HCT116 (cell line): ENCODE measurements at regions not wholly inside any gene's neighbourhood (a gene's known extent, or its start where the extent isn't known, plus 50 kb on each side); places are given as distances from the start of the nearest gene placed in this dataset.
A peak's percentile ranks its signal among the peaks of the same experiment; 100 is the strongest.
"Not testable (repeated sequence)": the region's sequence is repeated elsewhere in the genome, so short reads cannot be mapped to it uniquely, and the experiment has no call there.

Experiments
- ATAC-seq: fragments of 200-7000 bp; cut with Tn5 transposase; 2 replicates; pipeline ENCODE4 v1.9.1; 2020; ENCODE audit warnings: mild to moderate bottlenecking, moderate library complexity
- BruUV-seq: library from RNA; stranded (reverse); fragments of 400-500 nt; replicated peaks from 2 replicates; lab custom pipeline; 2021; lab: Mats Ljungman, UMichigan
- CTCF ChIA-PET: fragments of 300-600 bp; sonication (Branson Sonifier 250); formaldehyde crosslinking; loops from one replicate; lab custom pipeline; 2021; ENCODE audit warnings: antibody characterized with exemption; lab: Charles Lee
- POLR2A ChIA-PET: fragments of 300-600, 350-600 bp; sonication (Branson Sonifier 250); formaldehyde crosslinking; loops from one replicate; lab custom pipeline; 2021; ENCODE audit warnings: antibody characterized with exemption; lab: Charles Lee
- RAD21 ChIA-PET, 2 experiments: fragments of 300-600 bp; sonication (Branson Sonifier 250); formaldehyde crosslinking; loops; one replicate each; lab custom pipeline; 2023; ENCODE audit warnings: low total read pairs in 2 of 2; ENCODE audit not compliant: uncharacterized antibody in 2 of 2, unreplicated experiment in 2 of 2, low non-redundant PET in 1 of 2; lab: Charles Lee
- DNase-seq: peaks from one replicate; pipeline ENCODE4 v3.0.0-alpha.2; 2010; ENCODE audit warnings: low read depth, low spot score
- H2AFZ ChIP-seq: fragments of 200-600 bp; shearing (Covaris generic), sonication (generic); 2 replicates; pipeline ENCODE4 v1.6.1; 2017; ENCODE audit warnings: low read depth, mixed run types, mixed read lengths, antibody characterized with exemption, low read length; ENCODE audit not compliant: poor library complexity, severe bottlenecking
- H3K27ac ChIP-seq: 2 replicates; pipeline ENCODE4 v1.5.1; 2012; ENCODE audit warnings: low read depth, low read length
- H3K27me3 ChIP-seq: fragments of 200-600 bp; sonication (generic); 2 replicates; pipeline ENCODE4 v1.6.1; 2016; ENCODE audit warnings: mixed run types, low read length, mixed read lengths; ENCODE audit not compliant: insufficient read depth
- H3K36me3 ChIP-seq, 2 experiments: fragments of 200-500 bp in 1 of 2; fragments of 200-600 bp in 1 of 2; sonication (Bioruptor generic) in 1 of 2; sonication (generic) in 1 of 2; 2 replicates each; pipeline versions ENCODE4 v1.5.1 to v1.6.1; 2014 to 2016; ENCODE audit warnings: low read length in 2 of 2, inconsistent platforms in 1 of 2, mixed read lengths in 1 of 2, mixed run types in 1 of 2; ENCODE audit not compliant: insufficient read depth in 2 of 2, control insufficient read depth in 1 of 2
- H3K4me1 ChIP-seq, 2 experiments: fragments of 200-600 bp in 1 of 2; sonication (generic) in 1 of 2; 2 replicates each; pipeline versions ENCODE4 v1.5.1 to v1.6.1; 2012 to 2017; ENCODE audit warnings: low read length in 2 of 2, inconsistent platforms in 1 of 2, mild to moderate bottlenecking in 1 of 2, mixed read lengths in 1 of 2, mixed run types in 1 of 2, moderate library complexity in 1 of 2; ENCODE audit not compliant: insufficient read depth in 2 of 2, control insufficient read depth in 1 of 2
- H3K4me2 ChIP-seq: fragments of 200-600 bp; sonication (generic); 2 replicates; pipeline ENCODE4 v1.6.1; 2017; ENCODE audit warnings: mixed run types, low read length, mixed read lengths
- H3K4me3 ChIP-seq, 2 experiments: fragments of 200-600 bp in 1 of 2; sonication (generic) in 1 of 2; replicated peaks in 1 of 2; 2 replicates each; pipeline ENCODE4 v1.5.1; 2011 to 2016; ENCODE audit warnings: low read length in 2 of 2, control low read depth in 1 of 2, low read depth in 1 of 2, mild to moderate bottlenecking in 1 of 2, mixed read lengths in 1 of 2, mixed run types in 1 of 2
- H3K79me2 ChIP-seq: fragments of 200-600 bp; sonication (generic); 2 replicates; pipeline ENCODE4 v1.6.1; 2017; ENCODE audit warnings: mild to moderate bottlenecking, mixed run types, low read length, moderate library complexity, mixed read lengths; ENCODE audit not compliant: insufficient read depth
- H3K9ac ChIP-seq: fragments of 200-600 bp; sonication (generic); 2 replicates; pipeline ENCODE4 v1.6.1; 2016; ENCODE audit warnings: low read length, mixed read lengths
- H3K9me2 ChIP-seq: fragments of 200-600 bp; sonication (generic), shearing (Covaris generic); 2 replicates; pipeline ENCODE4 v1.6.1; 2017; ENCODE audit warnings: mixed run types, mild to moderate bottlenecking, moderate library complexity; ENCODE audit not compliant: insufficient read depth
- H3K9me3 ChIP-seq, 2 experiments: fragments of 200-500 bp in 1 of 2; fragments of 200-600 bp in 1 of 2; sonication (Bioruptor generic) in 1 of 2; sonication (generic) in 1 of 2; 2 replicates each; pipeline ENCODE4 v1.6.1; 2014 to 2017; ENCODE audit warnings: low read length in 2 of 2, mixed read lengths in 2 of 2, inconsistent platforms in 1 of 2, low read depth in 1 of 2, mild to moderate bottlenecking in 1 of 2, mixed run types in 1 of 2, moderate library complexity in 1 of 2; ENCODE audit not compliant: control insufficient read depth in 1 of 2, insufficient read depth in 1 of 2
- H4K20me1 ChIP-seq: fragments of 200-600 bp; sonication (generic), shearing (Covaris generic); 2 replicates; pipeline ENCODE4 v1.6.1; 2017; ENCODE audit warnings: mixed run types, mild to moderate bottlenecking, moderate library complexity; ENCODE audit not compliant: insufficient read depth
- CBX3 ChIP-seq: IDR thresholded peaks from 2 replicates; pipeline ENCODE4 v1.6.1; 2012; ENCODE audit warnings: low read depth
- CEBPB ChIP-seq: IDR thresholded peaks from 2 replicates; pipeline ENCODE4 v1.6.1; 2012; ENCODE audit warnings: low read depth
- CTCF ChIP-seq, 3 experiments: fragments of 200-600 bp in 1 of 3; sonication (generic) in 1 of 3; IDR thresholded peaks in 2 of 3; conservative IDR thresholded peaks in 1 of 3; 2 replicates each; pipeline ENCODE4 v1.5.1; 2012 to 2017; ENCODE audit warnings: low read depth in 2 of 3, low read length in 2 of 3, antibody characterized with exemption in 1 of 3, borderline replicate concordance in 1 of 3, control low read depth in 1 of 3, mild to moderate bottlenecking in 1 of 3, mixed read lengths in 1 of 3, mixed run types in 1 of 3, moderate library complexity in 1 of 3; ENCODE audit not compliant: insufficient read depth in 1 of 3
- EGR1 ChIP-seq: IDR thresholded peaks from 2 replicates; pipeline ENCODE4 v1.6.1; 2012; ENCODE audit warnings: low read depth
- ELF1 ChIP-seq: IDR thresholded peaks from 2 replicates; pipeline ENCODE4 v1.6.1; 2012; ENCODE audit warnings: low read depth, borderline replicate concordance
- EZH2 ChIP-seq: fragments of 200-600 bp; sonication (generic); IDR thresholded peaks from 2 replicates; pipeline ENCODE4 v1.6.1; 2017; ENCODE audit warnings: antibody characterized with exemption, mixed run types
- EZH2phosphoT487 ChIP-seq: fragments of 200-600 bp; IDR thresholded peaks from 2 replicates; pipeline ENCODE4 v1.6.1; 2018; ENCODE audit warnings: antibody characterized with exemption, borderline replicate concordance
- FOSL1 ChIP-seq: IDR thresholded peaks from 2 replicates; pipeline ENCODE4 v1.6.1; 2012; ENCODE audit warnings: low read depth
- JUND ChIP-seq: IDR thresholded peaks from 2 replicates; pipeline ENCODE4 v1.6.1; 2012
- MAX ChIP-seq: IDR thresholded peaks from 2 replicates; pipeline ENCODE4 v1.6.1; 2012
- POLR2A ChIP-seq: IDR thresholded peaks from 2 replicates; pipeline ENCODE4 v1.7.0; 2011; ENCODE audit warnings: borderline replicate concordance; ENCODE audit not compliant: insufficient read depth, insufficient read length; ENCODE audit errors: extremely low read depth
- POLR2AphosphoS5 ChIP-seq: IDR thresholded peaks from 2 replicates; pipeline ENCODE4 v1.6.1; 2011; ENCODE audit warnings: mild to moderate bottlenecking, low read depth, low read length, moderate library complexity
- SIN3A ChIP-seq: IDR thresholded peaks from 2 replicates; pipeline ENCODE4 v1.6.1; 2012; ENCODE audit warnings: low read depth
- SP1 ChIP-seq: IDR thresholded peaks from 2 replicates; pipeline ENCODE4 v1.6.1; 2012; ENCODE audit warnings: low read depth
- SRF ChIP-seq: IDR thresholded peaks from 2 replicates; pipeline ENCODE4 v1.6.1; 2012; ENCODE audit warnings: low read depth
- TCF7L2 ChIP-seq: IDR thresholded peaks from 2 replicates; pipeline ENCODE4 v1.7.0; 2011; ENCODE audit warnings: borderline replicate concordance, inconsistent platforms; ENCODE audit not compliant: insufficient read depth, insufficient read length; ENCODE audit errors: extremely low read depth
- YY1 ChIP-seq: IDR thresholded peaks from 2 replicates; pipeline ENCODE4 v1.6.1; 2011; ENCODE audit warnings: low read length, low read depth, moderate library complexity, mild to moderate bottlenecking; ENCODE audit not compliant: insufficient replicate concordance; ENCODE audit errors: extremely low read depth
- ZNF274 ChIP-seq: fragments of 200-500 bp; sonication (Bioruptor generic); IDR thresholded peaks from 2 replicates; pipeline ENCODE4 v1.6.1; 2014; ENCODE audit warnings: mild to moderate bottlenecking, low read depth, low read length, inconsistent platforms
- intact Hi-C: fragments of 100-400 bp; cut with micrococcal nuclease; formaldehyde crosslinking; loops from 2 replicates; pipeline ENCODE4 v1.10.0; 2022
- TF ChIP-seq, protein P1 (sequence below): IDR thresholded peaks from 2 replicates; pipeline ENCODE4 v1.6.1; 2011; ENCODE audit warnings: mild to moderate bottlenecking, low read length, moderate library complexity; ENCODE audit not compliant: insufficient replicate concordance; ENCODE audit errors: extremely low read depth

DNA sequence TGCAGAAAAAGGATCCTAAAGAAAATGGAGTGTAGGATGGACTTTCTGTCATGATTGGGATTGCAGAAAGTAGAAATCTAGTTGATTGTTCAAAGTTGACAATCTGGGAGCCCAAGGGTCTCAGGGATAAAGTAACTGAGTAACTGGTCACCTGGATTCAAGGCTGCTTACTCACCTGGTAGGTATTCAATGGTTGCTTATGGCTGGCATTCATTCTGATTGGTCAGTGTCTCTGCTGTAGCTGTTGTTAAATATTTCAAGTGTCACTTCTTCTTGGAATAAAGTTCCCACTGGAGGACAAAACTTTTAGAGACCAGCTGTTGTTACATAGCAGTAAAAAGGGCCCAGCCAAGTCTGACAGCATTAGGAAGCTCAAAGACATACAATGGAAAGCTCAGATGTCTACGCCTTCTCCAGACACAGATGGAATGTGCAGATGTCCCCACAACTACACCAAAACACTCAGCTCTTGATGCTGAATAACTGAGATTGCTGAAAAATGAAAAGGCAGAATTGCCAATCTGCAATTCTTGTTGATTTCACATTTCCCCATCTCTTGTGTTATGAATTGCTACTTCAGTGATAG lies 106.9 kb downstream of the ZNF467 start:
- H3K4me3 ChIP-seq = no peak overlapping the region
- POLR2A ChIA-PET = no interaction called here
- CTCF ChIA-PET = no interaction called here
- RAD21 ChIA-PET = no interaction called here
- ATAC-seq (no peak), DNase-seq (no peak)
- no peaks in the 10 kb centered on the region for H3K79me2 ChIP-seq
- H3K9me3 ChIP-seq = no peaks in the 10 kb centered on the region
- no peak for TF ChIP-seq CTCF (IDR thresholded peaks at IDR 0.05 in 2 of 3, conservative IDR thresholded peaks at IDR 0.05 in 1 of 3; ENCODE audit: borderline replicate concordance in 1 of 3, insufficient read depth in 1 of 3, low read depth in 2 of 3, low read length in 2 of 3)
- TF ChIP-seq, protein P1, sequence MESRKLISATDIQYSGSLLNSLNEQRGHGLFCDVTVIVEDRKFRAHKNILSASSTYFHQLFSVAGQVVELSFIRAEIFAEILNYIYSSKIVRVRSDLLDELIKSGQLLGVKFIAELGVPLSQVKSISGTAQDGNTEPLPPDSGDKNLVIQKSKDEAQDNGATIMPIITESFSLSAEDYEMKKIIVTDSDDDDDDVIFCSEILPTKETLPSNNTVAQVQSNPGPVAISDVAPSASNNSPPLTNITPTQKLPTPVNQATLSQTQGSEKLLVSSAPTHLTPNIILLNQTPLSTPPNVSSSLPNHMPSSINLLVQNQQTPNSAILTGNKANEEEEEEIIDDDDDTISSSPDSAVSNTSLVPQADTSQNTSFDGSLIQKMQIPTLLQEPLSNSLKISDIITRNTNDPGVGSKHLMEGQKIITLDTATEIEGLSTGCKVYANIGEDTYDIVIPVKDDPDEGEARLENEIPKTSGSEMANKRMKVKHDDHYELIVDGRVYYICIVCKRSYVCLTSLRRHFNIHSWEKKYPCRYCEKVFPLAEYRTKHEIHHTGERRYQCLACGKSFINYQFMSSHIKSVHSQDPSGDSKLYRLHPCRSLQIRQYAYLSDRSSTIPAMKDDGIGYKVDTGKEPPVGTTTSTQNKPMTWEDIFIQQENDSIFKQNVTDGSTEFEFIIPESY = no peak
- TF ChIP-seq FOSL1 = no peak
- no peak for TF ChIP-seq CBX3
- TF ChIP-seq EZH2 = no peak
- TF ChIP-seq POLR2AphosphoS5 = no peak
- no peak for TF ChIP-seq EGR1
- no peak for TF ChIP-seq MAX
- TF ChIP-seq SIN3A = no peak
- no peak for TF ChIP-seq SRF
- no peak for TF ChIP-seq ELF1
- TF ChIP-seq JUND = no peak
- TF ChIP-seq POLR2A = no peak
- TF ChIP-seq EZH2phosphoT487 = no peak
- no peak for TF ChIP-seq YY1
- no peak for TF ChIP-seq ZNF274
- TF ChIP-seq TCF7L2 = no peak
- TF ChIP-seq SP1 = no peak
- no peak for TF ChIP-seq CEBPB
- TF ChIP-seq, all 23 proteins: peak for 0
- no peaks in the 10 kb centered on the region for H3K9me2 ChIP-seq
- peaks cover 0 to 16% of the 10 kb centered on the region in 2 experiments; a peak in 1 of 4 replicates for H3K4me1 ChIP-seq
- H4K20me1 ChIP-seq = no peaks in the 10 kb centered on the region
- H2AFZ ChIP-seq = peak overlapping the region; percentile 19
- H3K27ac ChIP-seq = no peak overlapping the region
- BruUV-seq = no TSS peak
- H3K27me3 ChIP-seq = no peaks in the 10 kb centered on the region
- H3K4me2 ChIP-seq = no peak overlapping the region
- intact Hi-C loops = no loop called here
- no peaks in the 10 kb centered on the region for H3K36me3 ChIP-seq
- no peak overlapping the region for H3K9ac ChIP-seq

DNA sequence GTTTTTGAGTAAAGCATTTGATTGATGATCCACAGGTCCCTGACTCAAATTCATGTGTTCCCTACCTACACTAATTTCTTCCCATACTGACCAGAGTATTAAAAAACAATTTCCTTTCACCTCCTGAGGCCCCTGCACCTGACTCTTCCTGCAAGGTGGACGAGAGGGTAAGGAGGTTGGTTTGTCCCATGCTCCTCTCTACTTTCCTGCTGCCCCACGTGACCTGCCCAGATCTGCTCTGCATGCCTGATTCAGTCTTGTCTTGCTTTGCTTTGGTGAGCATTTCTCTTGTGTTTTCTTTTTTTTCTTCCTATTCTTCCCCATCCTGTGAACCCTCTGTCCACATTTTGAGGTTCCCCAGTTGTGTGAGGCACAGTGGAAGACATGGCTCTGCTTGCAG lies 107.8 kb downstream of the ZNF467 start:
- BruUV-seq, H4K20me1 ChIP-seq, H3K79me2 ChIP-seq, H3K9me3 ChIP-seq, CTCF ChIA-PET, H3K27me3 ChIP-seq, H3K9me2 ChIP-seq, POLR2A ChIA-PET, H3K27ac ChIP-seq, DNase-seq, H2AFZ ChIP-seq, H3K4me3 ChIP-seq, ATAC-seq, H3K36me3 ChIP-seq, RAD21 ChIA-PET, H3K4me2 ChIP-seq, intact Hi-C loops, H3K9ac ChIP-seq: not testable (repeated sequence)
- peaks cover 0 to 16% of the 10 kb centered on the region in 2 experiments; a peak in 1 of 4 replicates for H3K4me1 ChIP-seq
